ENCODE measurements at regions not wholly inside any gene's neighbourhood (a gene's known extent, or its start where the extent isn't known, plus 50 kb on each side); places are given as distances from the start of the nearest gene placed in this dataset.

- no peak for DNase-seq (ENCODE audit: low spot score)
- TF ChIP-seq, protein P1, sequence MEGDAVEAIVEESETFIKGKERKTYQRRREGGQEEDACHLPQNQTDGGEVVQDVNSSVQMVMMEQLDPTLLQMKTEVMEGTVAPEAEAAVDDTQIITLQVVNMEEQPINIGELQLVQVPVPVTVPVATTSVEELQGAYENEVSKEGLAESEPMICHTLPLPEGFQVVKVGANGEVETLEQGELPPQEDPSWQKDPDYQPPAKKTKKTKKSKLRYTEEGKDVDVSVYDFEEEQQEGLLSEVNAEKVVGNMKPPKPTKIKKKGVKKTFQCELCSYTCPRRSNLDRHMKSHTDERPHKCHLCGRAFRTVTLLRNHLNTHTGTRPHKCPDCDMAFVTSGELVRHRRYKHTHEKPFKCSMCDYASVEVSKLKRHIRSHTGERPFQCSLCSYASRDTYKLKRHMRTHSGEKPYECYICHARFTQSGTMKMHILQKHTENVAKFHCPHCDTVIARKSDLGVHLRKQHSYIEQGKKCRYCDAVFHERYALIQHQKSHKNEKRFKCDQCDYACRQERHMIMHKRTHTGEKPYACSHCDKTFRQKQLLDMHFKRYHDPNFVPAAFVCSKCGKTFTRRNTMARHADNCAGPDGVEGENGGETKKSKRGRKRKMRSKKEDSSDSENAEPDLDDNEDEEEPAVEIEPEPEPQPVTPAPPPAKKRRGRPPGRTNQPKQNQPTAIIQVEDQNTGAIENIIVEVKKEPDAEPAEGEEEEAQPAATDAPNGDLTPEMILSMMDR (IDR thresholded peaks at IDR 0.05; ENCODE audit: extremely low read depth, insufficient read depth, missing control alignments), result no peak
- in situ Hi-C loops (cut with MboI; ENCODE audit: low pct_unique_long_range_greater_than_20kb, low sequenced_read_pairs, unreplicated experiment), result no loop called here
These were observed 175.6 kb downstream of the ARL6IP6 start for GRCh38 chr2:152894051-152894450.

- DNase-seq (ENCODE audit: low spot score), result no peak
- TF ChIP-seq, protein P1 (IDR thresholded peaks at IDR 0.05; ENCODE audit: extremely low read depth, insufficient read depth, missing control alignments), result no peak
- in situ Hi-C loops (cut with MboI; ENCODE audit: low pct_unique_long_range_greater_than_20kb, low sequenced_read_pairs, unreplicated experiment), result no loop called here
These were observed 172.3 kb downstream of the ARL6IP6 start for GRCh38 chr2:152890736-152891135.

DNA sequence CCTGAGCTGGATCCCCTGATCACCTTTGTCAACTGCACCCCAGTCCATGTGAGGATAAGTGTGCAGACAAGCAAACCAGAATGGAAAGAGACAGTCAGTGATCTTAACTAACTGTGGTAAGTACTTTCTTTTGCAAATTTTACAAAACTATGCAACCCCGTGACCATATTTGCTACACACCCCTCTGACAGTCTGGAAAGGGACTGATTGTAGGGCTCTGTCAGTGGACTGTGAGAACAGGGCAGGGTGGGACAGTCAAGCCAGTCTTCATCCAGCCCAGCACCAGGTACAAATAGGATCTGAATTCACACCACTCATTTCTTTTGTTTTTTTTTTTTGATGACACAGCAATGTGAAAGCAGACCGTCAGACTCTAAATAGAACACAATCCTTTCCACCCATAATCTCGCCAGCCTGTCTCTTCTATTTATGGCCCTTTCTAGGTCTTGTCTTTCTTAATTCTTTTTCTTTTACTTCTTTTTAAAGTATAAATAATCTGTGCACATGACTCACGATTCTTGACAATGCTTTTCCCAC, 165.6 kb downstream of the ARL6IP6 start:
- DNase-seq (ENCODE audit: low spot score), result no peak
- TF ChIP-seq, protein P1 (IDR thresholded peaks at IDR 0.05; ENCODE audit: extremely low read depth, insufficient read depth, missing control alignments), result no peak
- in situ Hi-C loops (cut with MboI; ENCODE audit: low pct_unique_long_range_greater_than_20kb, low sequenced_read_pairs, unreplicated experiment), result no loop called here

GRCh38 chr2:152881527-152881926, 163.1 kb downstream of the ARL6IP6 start:
- in situ Hi-C loops (cut with MboI; ENCODE audit: low pct_unique_long_range_greater_than_20kb, low sequenced_read_pairs, unreplicated experiment), result no loop called here
- TF ChIP-seq, protein P1 (IDR thresholded peaks at IDR 0.05; ENCODE audit: extremely low read depth, insufficient read depth, missing control alignments), result no peak
- DNase-seq (ENCODE audit: low spot score), result no peak

GRCh38 chr2:152879275-152879674, 160.9 kb downstream of the ARL6IP6 start:
- DNase-seq (ENCODE audit: low spot score), result no peak
- TF ChIP-seq, protein P1 (IDR thresholded peaks at IDR 0.05; ENCODE audit: extremely low read depth, insufficient read depth, missing control alignments), result no peak
- in situ Hi-C loops (cut with MboI; ENCODE audit: low pct_unique_long_range_greater_than_20kb, low sequenced_read_pairs, unreplicated experiment), result no loop called here

DNA sequence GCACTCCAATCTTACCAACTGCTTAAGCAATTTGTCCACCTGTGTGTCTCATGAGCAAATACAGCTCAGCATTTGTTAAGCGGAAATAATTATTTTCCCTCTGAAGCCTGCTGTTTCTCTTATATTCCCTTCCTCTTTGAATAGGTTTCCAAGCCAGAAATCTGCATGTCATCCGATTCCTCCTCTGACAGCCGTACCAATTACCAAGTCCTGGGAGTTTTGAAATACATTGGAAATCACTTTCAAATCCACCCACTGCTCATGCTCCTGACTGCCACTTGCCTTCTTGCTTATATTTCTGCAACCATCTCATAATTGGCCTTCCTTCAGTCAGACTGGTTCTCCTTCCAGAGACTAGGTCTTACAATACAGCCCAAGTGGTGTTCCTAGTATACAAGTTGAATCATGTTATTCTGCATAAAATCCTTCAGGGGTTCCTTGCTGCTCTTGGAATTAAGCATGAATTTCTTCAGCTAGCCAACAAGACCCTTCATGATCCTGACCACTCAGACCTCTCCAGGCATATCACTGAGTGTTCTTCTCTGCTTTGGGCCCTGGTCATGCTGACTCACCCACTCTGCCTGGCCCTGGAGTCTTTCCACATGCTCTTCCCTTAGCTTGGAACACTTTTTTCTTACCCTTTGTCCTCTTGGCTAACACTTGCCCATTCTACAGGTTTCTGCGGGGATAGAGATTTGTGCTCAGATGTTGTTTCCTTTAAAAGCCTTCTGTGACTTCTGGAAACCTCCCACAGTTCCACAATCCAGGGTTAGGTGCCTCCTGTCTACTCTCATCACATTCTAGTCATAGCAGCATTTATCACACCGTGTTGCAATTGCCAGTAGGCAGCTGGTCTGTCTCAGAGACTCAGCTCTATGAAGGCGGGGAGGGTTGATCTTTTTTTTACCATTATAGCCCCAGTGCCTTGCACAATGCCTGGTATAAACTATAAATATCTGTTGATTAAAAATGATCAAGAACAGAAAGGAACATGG, 157.6 kb downstream of the ARL6IP6 start:
- in situ Hi-C loops (cut with MboI; ENCODE audit: low pct_unique_long_range_greater_than_20kb, low sequenced_read_pairs, unreplicated experiment), result no loop called here
- DNase-seq (ENCODE audit: low spot score), result no peak
- TF ChIP-seq, protein P1 (IDR thresholded peaks at IDR 0.05; ENCODE audit: extremely low read depth, insufficient read depth, missing control alignments), result no peak

Data from GM13977 (cell line).